ENCODE measurements at regions not wholly inside any gene's neighbourhood (a gene's known extent, or its start where the extent isn't known, plus 50 kb on each side); places are given as distances from the start of the nearest gene placed in this dataset.

- no peak for DNase-seq (ENCODE audit: low spot score)
- BruUV-seq (replicated peaks): no TSS peak
- no peak overlapping the region for H3K27ac ChIP-seq (ENCODE audit: low read depth, low read length, poor library complexity, severe bottlenecking)
- intact Hi-C loops (cut with micrococcal nuclease; ENCODE audit: unreplicated experiment): loop anchor here (10.0 kb wide), 3 partner anchors 401 to 731 kb away; no protein-coding TSS in a partner anchor
- no peaks in the 10 kb centered on the region for H3K36me3 ChIP-seq (ENCODE audit: insufficient read depth, low read length, poor library complexity, severe bottlenecking)
- POLR2A ChIA-PET (ENCODE audit: low non-redundant PET): no interaction called here
- CTCF ChIA-PET: no interaction called here
- no peak overlapping the region for H3K4me3 ChIP-seq (ENCODE audit: low read depth, low read length, poor library complexity, severe bottlenecking)
- TF ChIP-seq, protein P1, sequence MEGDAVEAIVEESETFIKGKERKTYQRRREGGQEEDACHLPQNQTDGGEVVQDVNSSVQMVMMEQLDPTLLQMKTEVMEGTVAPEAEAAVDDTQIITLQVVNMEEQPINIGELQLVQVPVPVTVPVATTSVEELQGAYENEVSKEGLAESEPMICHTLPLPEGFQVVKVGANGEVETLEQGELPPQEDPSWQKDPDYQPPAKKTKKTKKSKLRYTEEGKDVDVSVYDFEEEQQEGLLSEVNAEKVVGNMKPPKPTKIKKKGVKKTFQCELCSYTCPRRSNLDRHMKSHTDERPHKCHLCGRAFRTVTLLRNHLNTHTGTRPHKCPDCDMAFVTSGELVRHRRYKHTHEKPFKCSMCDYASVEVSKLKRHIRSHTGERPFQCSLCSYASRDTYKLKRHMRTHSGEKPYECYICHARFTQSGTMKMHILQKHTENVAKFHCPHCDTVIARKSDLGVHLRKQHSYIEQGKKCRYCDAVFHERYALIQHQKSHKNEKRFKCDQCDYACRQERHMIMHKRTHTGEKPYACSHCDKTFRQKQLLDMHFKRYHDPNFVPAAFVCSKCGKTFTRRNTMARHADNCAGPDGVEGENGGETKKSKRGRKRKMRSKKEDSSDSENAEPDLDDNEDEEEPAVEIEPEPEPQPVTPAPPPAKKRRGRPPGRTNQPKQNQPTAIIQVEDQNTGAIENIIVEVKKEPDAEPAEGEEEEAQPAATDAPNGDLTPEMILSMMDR (conservative IDR thresholded peaks at IDR 0.05; ENCODE audit: low read depth, low read length): no peak
- no peak for TF ChIP-seq EZH2 (IDR thresholded peaks at IDR 0.05; ENCODE audit: borderline replicate concordance, low read depth, low read length, poor library complexity, severe bottlenecking)
- no peaks in the 10 kb centered on the region for H3K27me3 ChIP-seq (replicated peaks; ENCODE audit: insufficient read depth, low read depth, low read length, poor library complexity)
- H3K4me1 ChIP-seq (ENCODE audit: insufficient read depth, low read length, poor library complexity, severe bottlenecking): no peaks in the 10 kb centered on the region
- H3K9me3 ChIP-seq (ENCODE audit: low read depth, low read length, poor library complexity, severe bottlenecking): no peaks in the 10 kb centered on the region
Measured at GRCh38 chr1:175885326-175885725, 141.9 kb upstream of the TNR start.

DNA sequence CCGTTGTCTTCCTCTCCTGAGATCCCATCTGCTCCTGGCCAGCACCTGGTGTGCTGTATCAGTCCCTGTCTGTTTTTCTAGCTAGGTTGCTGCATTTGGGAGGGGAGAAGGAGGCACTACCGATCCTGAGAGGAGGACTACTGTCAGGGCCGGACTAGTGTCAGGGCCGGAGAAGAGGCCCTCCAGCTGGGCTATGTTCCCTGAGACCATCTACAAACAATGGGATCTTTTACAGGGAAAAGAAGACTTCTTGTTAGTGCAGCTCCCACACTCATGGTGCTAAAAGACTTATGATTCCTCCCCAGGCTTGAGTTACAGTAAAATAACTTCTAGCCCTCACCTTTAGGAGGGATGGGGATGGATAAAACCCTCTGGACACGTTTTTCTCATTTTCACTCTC is 141.0 kb upstream of the TNR start:
- no peaks in the 10 kb centered on the region for H3K36me3 ChIP-seq (ENCODE audit: insufficient read depth, low read length, poor library complexity, severe bottlenecking)
- intact Hi-C loops (cut with micrococcal nuclease; ENCODE audit: unreplicated experiment): loop anchor here (10.0 kb wide), 3 partner anchors 400 to 730 kb away; no protein-coding TSS in a partner anchor
- H3K4me3 ChIP-seq (ENCODE audit: low read depth, low read length, poor library complexity, severe bottlenecking): no peak overlapping the region
- TF ChIP-seq, protein P1 (conservative IDR thresholded peaks at IDR 0.05; ENCODE audit: low read depth, low read length): no peak
- TF ChIP-seq EZH2 (IDR thresholded peaks at IDR 0.05; ENCODE audit: borderline replicate concordance, low read depth, low read length, poor library complexity, severe bottlenecking): no peak
- no peak overlapping the region for H3K27ac ChIP-seq (ENCODE audit: low read depth, low read length, poor library complexity, severe bottlenecking)
- H3K9me3 ChIP-seq (ENCODE audit: low read depth, low read length, poor library complexity, severe bottlenecking): no peaks in the 10 kb centered on the region
- CTCF ChIA-PET: no interaction called here
- no peak for DNase-seq (ENCODE audit: low spot score)
- POLR2A ChIA-PET (ENCODE audit: low non-redundant PET): no interaction called here
- no TSS peak for BruUV-seq (replicated peaks)
- no peaks in the 10 kb centered on the region for H3K27me3 ChIP-seq (replicated peaks; ENCODE audit: insufficient read depth, low read depth, low read length, poor library complexity)
- H3K4me1 ChIP-seq (ENCODE audit: insufficient read depth, low read length, poor library complexity, severe bottlenecking): no peaks in the 10 kb centered on the region

DNA sequence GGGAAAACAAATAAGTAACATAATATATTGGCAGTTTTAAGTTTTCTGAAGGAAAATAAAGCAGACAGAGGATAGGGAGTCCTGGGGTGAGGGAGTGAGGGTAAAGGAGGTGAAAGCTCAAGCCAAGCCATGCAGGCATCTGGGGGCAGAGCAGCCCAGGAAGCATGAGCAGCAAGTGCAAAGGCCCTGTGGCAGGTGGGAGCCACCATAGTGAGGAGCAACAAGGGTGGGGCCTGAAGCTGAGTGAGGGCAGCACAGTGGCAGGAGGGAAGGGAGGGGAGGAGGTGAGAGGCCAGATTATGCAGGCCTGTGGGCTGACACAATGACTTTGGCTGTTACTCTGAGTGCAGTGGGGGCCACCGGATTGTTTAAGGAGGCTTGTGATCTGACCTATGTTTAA is 138.8 kb upstream of the TNR start:
- ChIA-PET CTCF (no interaction called here), POLR2A (ENCODE audit: low non-redundant PET) (no interaction called here)
- no peaks in the 10 kb centered on the region for H3K27me3 ChIP-seq (replicated peaks; ENCODE audit: insufficient read depth, low read depth, low read length, poor library complexity)
- H3K36me3 ChIP-seq (ENCODE audit: insufficient read depth, low read length, poor library complexity, severe bottlenecking): no peaks in the 10 kb centered on the region
- H3K27ac ChIP-seq (ENCODE audit: low read depth, low read length, poor library complexity, severe bottlenecking): no peak overlapping the region
- TF ChIP-seq EZH2 (IDR thresholded peaks at IDR 0.05; ENCODE audit: borderline replicate concordance, low read depth, low read length, poor library complexity, severe bottlenecking): no peak
- no peak for DNase-seq (ENCODE audit: low spot score)
- intact Hi-C loops (cut with micrococcal nuclease; ENCODE audit: unreplicated experiment): loop anchor here (10.0 kb wide), 3 partner anchors 397 to 727 kb away; no protein-coding TSS in a partner anchor
- no peak overlapping the region for H3K4me3 ChIP-seq (ENCODE audit: low read depth, low read length, poor library complexity, severe bottlenecking)
- no TSS peak for BruUV-seq (replicated peaks)
- H3K4me1 ChIP-seq (ENCODE audit: insufficient read depth, low read length, poor library complexity, severe bottlenecking): no peaks in the 10 kb centered on the region
- H3K9me3 ChIP-seq (ENCODE audit: low read depth, low read length, poor library complexity, severe bottlenecking): no peaks in the 10 kb centered on the region

DNA sequence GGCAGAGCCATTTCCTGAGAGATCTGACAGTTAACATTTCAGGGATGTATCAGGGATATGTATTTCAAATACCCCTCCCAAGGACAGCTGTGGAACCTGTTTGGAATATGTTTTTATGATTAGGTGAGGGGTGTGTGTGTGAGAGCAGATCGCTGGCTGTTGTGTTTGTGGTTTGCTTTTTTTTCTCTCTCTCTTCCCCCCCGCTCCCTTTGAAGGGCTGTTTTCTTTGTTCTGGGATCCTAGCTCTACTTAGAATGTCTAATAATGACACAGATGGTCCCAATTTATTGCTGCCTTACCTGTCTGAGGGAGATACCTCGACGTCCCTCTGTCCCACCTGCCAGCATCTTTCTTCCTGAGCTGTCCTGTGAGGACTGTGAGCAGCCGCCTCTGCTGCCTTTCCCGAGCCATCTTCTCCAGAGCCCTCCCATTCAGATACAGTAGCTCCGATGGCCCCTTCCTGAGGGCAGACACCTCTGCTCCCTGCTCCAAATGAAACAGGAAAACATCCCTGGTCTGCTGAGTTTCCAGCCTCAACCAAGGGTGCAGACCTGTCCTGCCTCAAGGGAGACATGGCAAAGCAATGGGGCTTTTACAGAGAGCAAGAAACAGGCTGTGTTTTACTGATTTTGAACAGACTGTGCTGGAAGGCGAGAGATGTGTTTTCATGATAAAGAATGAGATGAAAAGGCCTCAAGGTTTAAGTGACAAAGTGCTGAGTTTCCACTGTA is 138.0 kb upstream of the TNR start:
- Histone ChIP-seq H3K4me3 (ENCODE audit: low read depth, low read length, poor library complexity, severe bottlenecking) (no peak overlapping the region), H3K4me1 (ENCODE audit: insufficient read depth, low read length, poor library complexity, severe bottlenecking) (no peaks in the 10 kb centered on the region), H3K36me3 (ENCODE audit: insufficient read depth, low read length, poor library complexity, severe bottlenecking) (no peaks in the 10 kb centered on the region), H3K27me3 (replicated peaks; ENCODE audit: insufficient read depth, low read depth, low read length, poor library complexity) (no peaks in the 10 kb centered on the region), H3K9me3 (ENCODE audit: low read depth, low read length, poor library complexity, severe bottlenecking) (no peaks in the 10 kb centered on the region), H3K27ac (ENCODE audit: low read depth, low read length, poor library complexity, severe bottlenecking) (no peak overlapping the region)
- intact Hi-C loops (cut with micrococcal nuclease; ENCODE audit: unreplicated experiment): loop anchor here (10.0 kb wide), 3 partner anchors 397 to 727 kb away; no protein-coding TSS in a partner anchor
- DNase-seq (ENCODE audit: low spot score): no peak
- BruUV-seq (replicated peaks): no TSS peak
- CTCF ChIA-PET: no interaction called here
- POLR2A ChIA-PET (ENCODE audit: low non-redundant PET): no interaction called here
- TF ChIP-seq, protein P1 (conservative IDR thresholded peaks at IDR 0.05; ENCODE audit: low read depth, low read length): no peak
- TF ChIP-seq EZH2 (IDR thresholded peaks at IDR 0.05; ENCODE audit: borderline replicate concordance, low read depth, low read length, poor library complexity, severe bottlenecking): no peak

All from A673 (cell line).